ENCODE measurements at regions not wholly inside any gene's neighbourhood (a gene's known extent, or its start where the extent isn't known, plus 50 kb on each side); places are given as distances from the start of the nearest gene placed in this dataset.

- Histone ChIP-seq H3K27ac (ENCODE audit: low read depth in 1 of 3, low read length in 2 of 3) (no peak overlapping the region), H3K9me3 (ENCODE audit: control insufficient read depth in 2 of 2, insufficient read depth in 1 of 2, low read depth in 1 of 2, low read length in 1 of 2) (no peaks in the 10 kb centered on the region), H3K36me3 (ENCODE audit: control insufficient read depth in 3 of 3, insufficient read depth in 2 of 3, low read depth in 1 of 3, low read length in 3 of 3) (no peaks in the 10 kb centered on the region), H3K27me3 (ENCODE audit: control insufficient read depth in 3 of 3, insufficient read depth in 3 of 3, low read length in 3 of 3) (no peaks in the 10 kb centered on the region), H3K4me1 (ENCODE audit: control insufficient read depth in 3 of 3, insufficient read depth in 2 of 3, low read depth in 1 of 3, low read length in 2 of 3) (no peaks in the 10 kb centered on the region), H3K4me3 (ENCODE audit: low read depth in 1 of 3, low read length in 3 of 3) (no peak overlapping the region)
- no peak for FAIRE-seq
- WGBS, 3 donors, result 54 to 69% (median 63%) methylated on average over 3 of the region's 3 CpGs
- no peak for DNase-seq
These were observed 88.5 kb upstream of the SLC27A6 start for GRCh38 chr5:128876569-128877382.

GRCh38 chr5:128877476-128877875 lies 87.8 kb upstream of the SLC27A6 start:
- Histone ChIP-seq H3K9me3 (ENCODE audit: control insufficient read depth in 2 of 2, insufficient read depth in 1 of 2, low read depth in 1 of 2, low read length in 1 of 2) (no peaks in the 10 kb centered on the region), H3K4me3 (ENCODE audit: low read depth in 1 of 3, low read length in 3 of 3) (no peak overlapping the region), H3K27me3 (ENCODE audit: control insufficient read depth in 3 of 3, insufficient read depth in 3 of 3, low read length in 3 of 3) (no peaks in the 10 kb centered on the region), H3K4me1 (ENCODE audit: control insufficient read depth in 3 of 3, insufficient read depth in 2 of 3, low read depth in 1 of 3, low read length in 2 of 3) (no peaks in the 10 kb centered on the region), H3K36me3 (ENCODE audit: control insufficient read depth in 3 of 3, insufficient read depth in 2 of 3, low read depth in 1 of 3, low read length in 3 of 3) (no peaks in the 10 kb centered on the region), H3K27ac (ENCODE audit: low read depth in 1 of 3, low read length in 2 of 3) (no peak overlapping the region)
- FAIRE-seq (no peak), DNase-seq (no peak)
- WGBS, 3 donors, result 67 to 74% (median 68%) methylated on average over 4 of the region's 4 CpGs

- no peak overlapping the region for H3K27ac ChIP-seq (ENCODE audit: low read depth in 1 of 3, low read length in 2 of 3)
- no peak for FAIRE-seq
- H3K36me3 ChIP-seq (ENCODE audit: control insufficient read depth in 3 of 3, insufficient read depth in 2 of 3, low read depth in 1 of 3, low read length in 3 of 3), result no peaks in the 10 kb centered on the region
- DNase-seq, result no peak
- H3K4me1 ChIP-seq (ENCODE audit: control insufficient read depth in 3 of 3, insufficient read depth in 2 of 3, low read depth in 1 of 3, low read length in 2 of 3), result no peaks in the 10 kb centered on the region
- H3K9me3 ChIP-seq (ENCODE audit: control insufficient read depth in 2 of 2, insufficient read depth in 1 of 2, low read depth in 1 of 2, low read length in 1 of 2), result no peaks in the 10 kb centered on the region
- H3K4me3 ChIP-seq (ENCODE audit: low read depth in 1 of 3, low read length in 3 of 3), result no peak overlapping the region
- 38 to 42% (median 41%) methylated on average over 4 of the region's 4 CpGs for WGBS, 3 donors
- H3K27me3 ChIP-seq (ENCODE audit: control insufficient read depth in 3 of 3, insufficient read depth in 3 of 3, low read length in 3 of 3), result no peaks in the 10 kb centered on the region
These were observed 83.7 kb upstream of the SLC27A6 start for GRCh38 chr5:128881502-128882018.

- Histone ChIP-seq H3K27ac (ENCODE audit: low read depth in 1 of 3, low read length in 2 of 3) (no peak overlapping the region), H3K27me3 (ENCODE audit: control insufficient read depth in 3 of 3, insufficient read depth in 3 of 3, low read length in 3 of 3) (no peaks in the 10 kb centered on the region), H3K4me1 (ENCODE audit: control insufficient read depth in 3 of 3, insufficient read depth in 2 of 3, low read depth in 1 of 3, low read length in 2 of 3) (no peaks in the 10 kb centered on the region), H3K9me3 (ENCODE audit: control insufficient read depth in 2 of 2, insufficient read depth in 1 of 2, low read depth in 1 of 2, low read length in 1 of 2) (no peaks in the 10 kb centered on the region), H3K4me3 (ENCODE audit: low read depth in 1 of 3, low read length in 3 of 3) (no peak overlapping the region), H3K36me3 (ENCODE audit: control insufficient read depth in 3 of 3, insufficient read depth in 2 of 3, low read depth in 1 of 3, low read length in 3 of 3) (no peaks in the 10 kb centered on the region)
- no peak for DNase-seq
- FAIRE-seq, result no peak
These were observed 79.5 kb upstream of the SLC27A6 start for GRCh38 chr5:128885649-128886255.

GRCh38 chr5:128895122-128895521 lies 70.2 kb upstream of the SLC27A6 start:
- FAIRE-seq, result no peak

GRCh38 chr5:128896675-128897074 lies 68.6 kb upstream of the SLC27A6 start:
- DNase-seq, result no peak
- Histone ChIP-seq H3K27ac (ENCODE audit: low read depth in 1 of 3, low read length in 2 of 3) (no peak overlapping the region), H3K36me3 (ENCODE audit: control insufficient read depth in 3 of 3, insufficient read depth in 2 of 3, low read depth in 1 of 3, low read length in 3 of 3) (no peaks in the 10 kb centered on the region), H3K4me3 (ENCODE audit: low read depth in 1 of 3, low read length in 3 of 3) (no peak overlapping the region), H3K4me1 (ENCODE audit: control insufficient read depth in 3 of 3, insufficient read depth in 2 of 3, low read depth in 1 of 3, low read length in 2 of 3) (no peaks in the 10 kb centered on the region), H3K9me3 (ENCODE audit: control insufficient read depth in 2 of 2, insufficient read depth in 1 of 2, low read depth in 1 of 2, low read length in 1 of 2) (no peaks in the 10 kb centered on the region), H3K27me3 (ENCODE audit: control insufficient read depth in 3 of 3, insufficient read depth in 3 of 3, low read length in 3 of 3) (no peaks in the 10 kb centered on the region)
- WGBS, 3 donors, result 80 to 91% (median 83%) methylated on average over 2 of the region's 2 CpGs
- FAIRE-seq, result no peak

More at GRCh38 chr5:128895122-128895521, 70.2 kb upstream of the SLC27A6 start:
- no peaks in the 10 kb centered on the region for H3K36me3 ChIP-seq (ENCODE audit: control insufficient read depth in 3 of 3, insufficient read depth in 2 of 3, low read depth in 1 of 3, low read length in 3 of 3)
- H3K9me3 ChIP-seq (ENCODE audit: control insufficient read depth in 2 of 2, insufficient read depth in 1 of 2, low read depth in 1 of 2, low read length in 1 of 2), result no peaks in the 10 kb centered on the region
- no peaks in the 10 kb centered on the region for H3K27me3 ChIP-seq (ENCODE audit: control insufficient read depth in 3 of 3, insufficient read depth in 3 of 3, low read length in 3 of 3)
- DNase-seq, result no peak
- no peaks in the 10 kb centered on the region for H3K4me1 ChIP-seq (ENCODE audit: control insufficient read depth in 3 of 3, insufficient read depth in 2 of 3, low read depth in 1 of 3, low read length in 2 of 3)
- H3K4me3 ChIP-seq (ENCODE audit: low read depth in 1 of 3, low read length in 3 of 3), result no peak overlapping the region
- H3K27ac ChIP-seq (ENCODE audit: low read depth in 1 of 3, low read length in 2 of 3), result no peak overlapping the region

GRCh38 chr5:128903550-128903949 lies 61.7 kb upstream of the SLC27A6 start:
- FAIRE-seq (no peak), DNase-seq (no peak)
- no peak overlapping the region for H3K27ac ChIP-seq (ENCODE audit: low read depth in 1 of 3, low read length in 2 of 3)
- no peaks in the 10 kb centered on the region for H3K4me1 ChIP-seq (ENCODE audit: control insufficient read depth in 3 of 3, insufficient read depth in 2 of 3, low read depth in 1 of 3, low read length in 2 of 3)
- WGBS, 3 donors, result 69 to 79% (median 72%) methylated on average over 5 of the region's 5 CpGs
- H3K27me3 ChIP-seq (ENCODE audit: control insufficient read depth in 3 of 3, insufficient read depth in 3 of 3, low read length in 3 of 3), result no peaks in the 10 kb centered on the region
- no peaks in the 10 kb centered on the region for H3K9me3 ChIP-seq (ENCODE audit: control insufficient read depth in 2 of 2, insufficient read depth in 1 of 2, low read depth in 1 of 2, low read length in 1 of 2)
- no peaks in the 10 kb centered on the region for H3K36me3 ChIP-seq (ENCODE audit: control insufficient read depth in 3 of 3, insufficient read depth in 2 of 3, low read depth in 1 of 3, low read length in 3 of 3)
- H3K4me3 ChIP-seq (ENCODE audit: low read depth in 1 of 3, low read length in 3 of 3), result no peak overlapping the region

- H3K9me3 ChIP-seq (ENCODE audit: control insufficient read depth in 2 of 2, insufficient read depth in 1 of 2, low read depth in 1 of 2, low read length in 1 of 2), result no peaks in the 10 kb centered on the region
- H3K27me3 ChIP-seq (ENCODE audit: control insufficient read depth in 3 of 3, insufficient read depth in 3 of 3, low read length in 3 of 3), result no peaks in the 10 kb centered on the region
- no peak overlapping the region for H3K4me3 ChIP-seq (ENCODE audit: low read depth in 1 of 3, low read length in 3 of 3)
- FAIRE-seq (no peak), DNase-seq (peak in 1 of 2 donors; percentile 4)
- no peaks in the 10 kb centered on the region for H3K36me3 ChIP-seq (ENCODE audit: control insufficient read depth in 3 of 3, insufficient read depth in 2 of 3, low read depth in 1 of 3, low read length in 3 of 3)
- H3K27ac ChIP-seq (ENCODE audit: low read depth in 1 of 3, low read length in 2 of 3), result no peak overlapping the region
- 58 to 74% (median 65%) methylated on average over 3 of the region's 3 CpGs for WGBS, 3 donors
- H3K4me1 ChIP-seq (ENCODE audit: control insufficient read depth in 3 of 3, insufficient read depth in 2 of 3, low read depth in 1 of 3, low read length in 2 of 3), result no peaks in the 10 kb centered on the region
These were observed 60.3 kb upstream of the SLC27A6 start for GRCh38 chr5:128904805-128905567.

Data from small intestine (tissue), 7 donors.